Calu3 (cell line): ENCODE measurements at regions not wholly inside any gene's neighbourhood (a gene's known extent, or its start where the extent isn't known, plus 50 kb on each side); places are given as distances from the start of the nearest gene placed in this dataset.

Experiments
- BruUV-seq: library from RNA; stranded (reverse); fragments of 400-500 nt; replicated peaks from 2 replicates; lab custom pipeline; 2021; lab: Mats Ljungman, UMichigan
- CTCF ChIA-PET: fragments of 300-600 bp; sonication (Branson Sonifier 250); formaldehyde crosslinking; loops from one replicate; lab custom pipeline; 2022; ENCODE audit warnings: antibody characterized with exemption; lab: Charles Lee
- DNase-seq: peaks from one replicate; pipeline ENCODE4 v3.0.0; 2022
- H3K27ac Mint-ChIP-seq: one replicate; pipeline ENCODE4 v1.8.0; 2022; ENCODE audit warnings: mixed read lengths; ENCODE audit not compliant: unreplicated experiment
- H3K27me3 Mint-ChIP-seq: one replicate; pipeline ENCODE4 v1.8.0; 2022; ENCODE audit warnings: mixed read lengths; ENCODE audit not compliant: unreplicated experiment
- H3K36me3 Mint-ChIP-seq: one replicate; pipeline ENCODE4 v1.8.0; 2022; ENCODE audit warnings: mild to moderate bottlenecking, moderate library complexity, mixed read lengths; ENCODE audit not compliant: insufficient read depth, unreplicated experiment
- H3K4me1 Mint-ChIP-seq: one replicate; pipeline ENCODE4 v1.8.0; 2022; ENCODE audit warnings: mild to moderate bottlenecking, low read depth, mixed read lengths; ENCODE audit not compliant: unreplicated experiment
- H3K4me3 Mint-ChIP-seq: one replicate; pipeline ENCODE4 v1.8.0; 2022; ENCODE audit warnings: mild to moderate bottlenecking, low read depth, moderate library complexity, mixed read lengths; ENCODE audit not compliant: unreplicated experiment
- H3K9me3 Mint-ChIP-seq: one replicate; pipeline ENCODE4 v1.8.0; 2022; ENCODE audit warnings: low read depth, mixed read lengths; ENCODE audit not compliant: unreplicated experiment
- intact Hi-C: fragments of 100-400 bp; cut with micrococcal nuclease; formaldehyde crosslinking; loops from one replicate; pipeline ENCODE4 v1.10.0; 2022; ENCODE audit not compliant: unreplicated experiment
- TF ChIP-seq, protein P1 (sequence below): fragments of 200-600 bp; IDR thresholded peaks from one replicate; pipeline ENCODE4 v1.8.0; 2022; ENCODE audit warnings: antibody characterized with exemption; ENCODE audit not compliant: unreplicated experiment

DNA sequence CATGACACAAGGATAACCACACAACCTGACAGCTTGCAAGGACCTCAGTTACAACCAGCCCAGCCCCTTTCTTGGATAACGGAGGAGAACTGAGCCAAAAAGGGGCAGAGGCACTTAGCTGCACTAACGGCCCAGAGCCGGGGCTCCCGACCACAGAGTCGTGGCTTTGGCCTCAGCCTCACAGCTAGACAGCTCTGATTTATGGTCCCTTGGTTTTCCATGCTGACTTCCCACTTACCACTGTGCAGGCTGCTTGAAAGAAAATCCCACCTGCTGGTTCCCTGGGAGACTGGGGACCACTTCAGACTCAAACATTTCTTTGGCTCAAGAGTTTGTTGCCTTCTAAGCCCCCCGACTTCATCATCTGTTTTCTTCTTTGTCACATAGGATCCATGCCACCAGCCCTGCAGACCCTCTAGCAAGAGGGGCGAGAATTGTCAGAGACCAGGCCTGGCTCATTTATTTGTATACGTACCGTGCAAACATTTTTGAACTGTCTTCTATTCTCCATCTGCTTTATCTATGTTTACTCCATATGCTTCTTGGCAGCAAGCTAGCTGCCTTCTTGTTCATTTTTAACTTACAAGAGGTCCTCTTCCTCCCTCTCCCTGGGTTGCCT lies 352.6 kb upstream of the MYT1L start:
- TF ChIP-seq, protein P1, sequence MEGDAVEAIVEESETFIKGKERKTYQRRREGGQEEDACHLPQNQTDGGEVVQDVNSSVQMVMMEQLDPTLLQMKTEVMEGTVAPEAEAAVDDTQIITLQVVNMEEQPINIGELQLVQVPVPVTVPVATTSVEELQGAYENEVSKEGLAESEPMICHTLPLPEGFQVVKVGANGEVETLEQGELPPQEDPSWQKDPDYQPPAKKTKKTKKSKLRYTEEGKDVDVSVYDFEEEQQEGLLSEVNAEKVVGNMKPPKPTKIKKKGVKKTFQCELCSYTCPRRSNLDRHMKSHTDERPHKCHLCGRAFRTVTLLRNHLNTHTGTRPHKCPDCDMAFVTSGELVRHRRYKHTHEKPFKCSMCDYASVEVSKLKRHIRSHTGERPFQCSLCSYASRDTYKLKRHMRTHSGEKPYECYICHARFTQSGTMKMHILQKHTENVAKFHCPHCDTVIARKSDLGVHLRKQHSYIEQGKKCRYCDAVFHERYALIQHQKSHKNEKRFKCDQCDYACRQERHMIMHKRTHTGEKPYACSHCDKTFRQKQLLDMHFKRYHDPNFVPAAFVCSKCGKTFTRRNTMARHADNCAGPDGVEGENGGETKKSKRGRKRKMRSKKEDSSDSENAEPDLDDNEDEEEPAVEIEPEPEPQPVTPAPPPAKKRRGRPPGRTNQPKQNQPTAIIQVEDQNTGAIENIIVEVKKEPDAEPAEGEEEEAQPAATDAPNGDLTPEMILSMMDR, result no peak
- Mint-ChIP-seq H3K9me3 (peaks cover 7% of the 10 kb centered on the region), H3K27ac (no peak overlapping the region), H3K36me3 (no peaks in the 10 kb centered on the region), H3K27me3 (peaks cover 13% of the 10 kb centered on the region), H3K4me3 (no peak overlapping the region), H3K4me1 (no peaks in the 10 kb centered on the region)
- CTCF ChIA-PET, result no interaction called here
- no TSS peak for BruUV-seq
- no peak for DNase-seq
- intact Hi-C loops, result no loop called here

DNA sequence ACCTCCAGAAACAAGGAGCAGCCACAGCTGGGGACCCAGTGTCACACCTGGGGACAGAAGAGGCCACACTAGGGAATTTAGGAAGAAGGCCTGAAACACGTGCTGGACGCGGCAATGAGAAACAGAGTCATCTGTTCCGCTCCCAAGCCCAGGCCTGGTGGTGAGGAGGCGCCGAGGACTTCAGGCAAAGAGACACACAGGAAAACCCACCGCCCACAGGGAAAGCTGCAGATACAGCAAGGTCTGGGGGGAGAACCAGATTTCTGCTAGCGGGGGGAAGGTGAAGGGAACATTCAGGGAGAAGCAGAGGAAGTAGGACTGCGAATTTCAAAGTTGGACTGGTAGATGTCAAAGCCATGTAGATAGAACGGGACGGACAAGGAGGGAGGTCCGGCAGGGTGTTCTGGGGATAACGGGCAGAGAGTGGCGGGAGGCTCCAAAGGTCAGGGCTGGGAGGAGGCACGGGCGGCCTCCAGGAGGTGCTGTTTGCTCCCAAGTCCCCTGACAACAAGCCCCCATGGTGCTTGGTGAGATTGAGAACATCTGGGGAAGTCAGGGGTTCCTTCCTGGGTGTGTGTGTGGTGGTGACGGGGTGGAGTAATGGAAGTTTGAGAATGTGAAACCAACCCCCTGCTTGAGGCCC lies 351.7 kb upstream of the MYT1L start:
- intact Hi-C loops, result no loop called here
- Mint-ChIP-seq H3K4me1 (no peaks in the 10 kb centered on the region), H3K27me3 (peaks cover 13% of the 10 kb centered on the region), H3K4me3 (no peak overlapping the region), H3K9me3 (peaks cover 5% of the 10 kb centered on the region), H3K27ac (no peak overlapping the region), H3K36me3 (no peaks in the 10 kb centered on the region)
- no peak for DNase-seq
- CTCF ChIA-PET, result no interaction called here
- BruUV-seq, result no TSS peak
- TF ChIP-seq, protein P1, result no peak

DNA sequence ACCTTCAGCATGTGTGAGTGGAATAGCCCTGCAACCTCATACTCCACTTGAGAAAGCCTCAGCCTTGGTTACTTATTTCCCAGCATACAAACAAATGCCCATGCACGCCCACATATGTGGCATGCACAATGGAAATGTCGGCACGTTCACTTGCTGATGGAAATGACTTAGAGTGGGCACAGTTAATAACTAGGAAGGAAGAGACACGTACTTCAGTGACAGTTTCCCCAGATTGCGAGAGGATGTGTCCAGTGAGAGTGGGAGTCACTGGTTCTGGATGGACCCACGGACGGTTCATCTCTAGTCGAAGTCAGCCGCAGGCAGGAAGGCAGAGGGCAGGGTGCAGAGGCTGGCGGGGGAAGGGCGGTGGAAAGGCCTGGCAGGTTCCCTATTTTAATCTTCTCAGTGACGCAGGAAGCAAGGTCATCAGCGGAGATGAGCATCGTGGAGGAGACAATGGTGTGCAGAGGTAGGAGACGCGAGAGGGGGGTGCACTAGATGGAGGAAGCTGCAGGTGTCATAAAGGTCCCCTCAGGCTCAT lies 350.7 kb upstream of the MYT1L start:
- BruUV-seq, result no TSS peak
- peaks cover 11% of the 10 kb centered on the region for H3K27me3 Mint-ChIP-seq

DNA sequence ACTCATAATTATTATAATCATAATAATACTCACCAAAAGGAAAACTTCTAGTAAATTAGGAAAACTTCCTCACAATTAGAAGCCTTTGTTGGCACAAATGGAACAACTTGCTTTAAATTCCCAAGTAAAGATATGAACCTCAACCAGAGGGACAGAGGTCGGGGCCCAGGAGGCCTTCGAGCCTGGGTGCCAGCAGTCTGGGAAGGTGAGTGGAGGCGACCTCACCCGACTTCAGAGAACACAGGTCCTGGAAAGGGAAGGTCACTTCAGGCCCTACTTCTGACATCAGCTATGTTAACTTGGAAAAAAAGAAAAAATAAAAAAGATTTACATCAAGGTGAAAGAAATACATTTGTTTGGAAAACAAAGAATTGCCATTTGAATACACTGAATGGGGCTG lies 350.0 kb upstream of the MYT1L start:
- no peaks in the 10 kb centered on the region for H3K36me3 Mint-ChIP-seq
- CTCF ChIA-PET, result no interaction called here
- no peak for DNase-seq
- H3K4me1 Mint-ChIP-seq, result no peaks in the 10 kb centered on the region
- BruUV-seq, result no TSS peak
- TF ChIP-seq, protein P1, result no peak
- H3K9me3 Mint-ChIP-seq, result peaks cover 8% of the 10 kb centered on the region
- intact Hi-C loops, result no loop called here
- H3K27ac Mint-ChIP-seq, result no peak overlapping the region
- no peak overlapping the region for H3K4me3 Mint-ChIP-seq
- H3K27me3 Mint-ChIP-seq, result peaks cover 4% of the 10 kb centered on the region

More for the DNA sequence above, 350.7 kb upstream of the MYT1L start:
- intact Hi-C loops, result no loop called here
- peaks cover 8% of the 10 kb centered on the region for H3K9me3 Mint-ChIP-seq
- no peaks in the 10 kb centered on the region for H3K36me3 Mint-ChIP-seq
- H3K4me3 Mint-ChIP-seq, result no peak overlapping the region
- TF ChIP-seq, protein P1, result no peak
- CTCF ChIA-PET, result no interaction called here
- no peak overlapping the region for H3K27ac Mint-ChIP-seq
- H3K4me1 Mint-ChIP-seq, result no peaks in the 10 kb centered on the region
- DNase-seq, result no peak
